AG04450 (cell line): ENCODE measurements at regions not wholly inside any gene's neighbourhood (a gene's known extent, or its start where the extent isn't known, plus 50 kb on each side); places are given as distances from the start of the nearest gene placed in this dataset.
A peak's percentile ranks its signal among the peaks of the same experiment; 100 is the strongest.

Source experiments
- CTCF ChIA-PET: fragments of 300-600, 350-600 bp; formaldehyde crosslinking; extraction: SDS; loops from one replicate; lab custom pipeline; 2022; ENCODE audit warnings: antibody characterized with exemption, inconsistent platforms; lab: Charles Lee
- POLR2A ChIA-PET: fragments of 350-600 bp; formaldehyde crosslinking; extraction: SDS; loops from one replicate; lab custom pipeline; 2021; ENCODE audit warnings: antibody characterized with exemption, inconsistent platforms; lab: Yijun Ruan, JAX
- DNase-seq: peaks from one replicate; pipeline ENCODE4 v3.0.0-alpha.2; 2011; ENCODE audit warnings: low read depth, low spot score
- H3K27ac ChIP-seq: one replicate; pipeline ENCODE4 v1.5.1; 2012; ENCODE audit warnings: low read depth, low read length, control low read depth
- H3K27me3 ChIP-seq: one replicate; pipeline ENCODE4 v1.6.0; 2012; ENCODE audit warnings: low read length; ENCODE audit not compliant: control insufficient read depth, insufficient read depth
- H3K4me3 ChIP-seq: 2 replicates; pipeline ENCODE4 v1.5.1; 2011; ENCODE audit warnings: mild to moderate bottlenecking, low read depth, low read length, control low read depth
- H3K9me3 ChIP-seq: 2 replicates; pipeline ENCODE4 v1.5.1; 2012; ENCODE audit warnings: low read length; ENCODE audit not compliant: control insufficient read depth, insufficient read depth
- TF ChIP-seq, protein P1 (sequence below): IDR thresholded peaks from 2 replicates; pipeline ENCODE4 v1.5.1; 2011; ENCODE audit warnings: low read depth, low read length, control low read depth, inconsistent platforms

DNA sequence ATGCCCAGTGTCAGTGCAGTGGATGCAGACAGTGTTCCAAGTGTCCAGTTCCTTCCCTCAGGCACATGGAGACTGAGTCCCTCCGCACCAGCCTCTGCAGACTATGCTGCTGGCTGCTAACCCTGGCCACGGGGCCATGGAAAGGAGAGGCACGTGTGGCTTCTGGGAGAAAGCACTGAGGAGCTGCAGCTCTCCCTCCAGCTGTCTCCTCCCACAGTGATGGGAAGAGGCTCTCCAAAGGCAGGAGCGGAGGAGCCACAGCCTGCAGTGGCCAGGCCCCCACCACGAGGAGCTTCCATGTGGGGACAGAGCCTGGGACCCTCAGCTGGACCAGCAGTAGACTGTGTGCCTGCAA lies 141.1 kb downstream of the NDUFA10 start:
- peaks cover 32% of the 10 kb centered on the region for H3K9me3 ChIP-seq
- H3K27me3 ChIP-seq, result no peaks in the 10 kb centered on the region
- H3K4me3 ChIP-seq, result no peak overlapping the region
- DNase-seq, result no peak
- no peak overlapping the region for H3K27ac ChIP-seq
- TF ChIP-seq, protein P1, sequence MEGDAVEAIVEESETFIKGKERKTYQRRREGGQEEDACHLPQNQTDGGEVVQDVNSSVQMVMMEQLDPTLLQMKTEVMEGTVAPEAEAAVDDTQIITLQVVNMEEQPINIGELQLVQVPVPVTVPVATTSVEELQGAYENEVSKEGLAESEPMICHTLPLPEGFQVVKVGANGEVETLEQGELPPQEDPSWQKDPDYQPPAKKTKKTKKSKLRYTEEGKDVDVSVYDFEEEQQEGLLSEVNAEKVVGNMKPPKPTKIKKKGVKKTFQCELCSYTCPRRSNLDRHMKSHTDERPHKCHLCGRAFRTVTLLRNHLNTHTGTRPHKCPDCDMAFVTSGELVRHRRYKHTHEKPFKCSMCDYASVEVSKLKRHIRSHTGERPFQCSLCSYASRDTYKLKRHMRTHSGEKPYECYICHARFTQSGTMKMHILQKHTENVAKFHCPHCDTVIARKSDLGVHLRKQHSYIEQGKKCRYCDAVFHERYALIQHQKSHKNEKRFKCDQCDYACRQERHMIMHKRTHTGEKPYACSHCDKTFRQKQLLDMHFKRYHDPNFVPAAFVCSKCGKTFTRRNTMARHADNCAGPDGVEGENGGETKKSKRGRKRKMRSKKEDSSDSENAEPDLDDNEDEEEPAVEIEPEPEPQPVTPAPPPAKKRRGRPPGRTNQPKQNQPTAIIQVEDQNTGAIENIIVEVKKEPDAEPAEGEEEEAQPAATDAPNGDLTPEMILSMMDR, result no peak
- CTCF ChIA-PET, result no interaction called here
- POLR2A ChIA-PET, result no interaction called here

DNA sequence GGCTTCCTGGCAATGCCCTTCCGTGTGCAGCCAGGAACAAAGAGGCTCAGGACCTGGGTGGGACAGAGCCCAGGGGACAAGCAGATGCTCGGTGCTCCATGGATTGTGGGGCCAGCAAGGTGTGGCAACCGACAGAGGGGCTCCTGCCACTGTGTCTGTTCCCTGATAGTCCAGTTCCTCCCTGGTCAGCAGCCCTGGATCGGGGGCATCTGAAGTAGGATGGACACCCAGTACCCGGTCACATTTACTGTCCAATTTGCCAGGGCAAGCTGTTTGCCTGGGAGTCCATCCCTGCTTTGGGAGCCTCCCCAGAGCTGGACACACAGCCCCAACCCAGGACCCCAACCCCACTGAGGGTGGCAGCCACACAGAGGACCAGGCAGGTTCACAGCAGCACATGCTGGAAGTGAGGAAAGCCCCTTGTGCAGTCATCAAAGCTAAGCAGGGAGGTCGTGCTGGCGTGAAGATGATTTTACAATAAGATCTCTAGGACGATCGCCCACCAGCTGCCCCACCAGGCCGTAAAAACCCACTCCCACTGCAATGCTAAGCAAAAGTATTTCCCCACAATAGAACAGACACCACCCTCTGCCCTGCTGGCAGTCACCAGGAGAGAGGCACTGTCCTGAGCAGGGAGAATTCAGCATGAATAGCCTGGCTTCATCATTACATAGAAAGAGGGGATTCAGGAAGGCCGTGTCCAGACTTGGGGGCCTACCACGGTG lies 141.7 kb downstream of the NDUFA10 start:
- POLR2A ChIA-PET, result no interaction called here
- CTCF ChIA-PET, result no interaction called here
- Histone ChIP-seq H3K27ac (no peak overlapping the region), H3K27me3 (no peaks in the 10 kb centered on the region), H3K4me3 (no peak overlapping the region), H3K9me3 (peaks cover 32% of the 10 kb centered on the region)
- TF ChIP-seq, protein P1, result no peak
- no peak for DNase-seq

DNA sequence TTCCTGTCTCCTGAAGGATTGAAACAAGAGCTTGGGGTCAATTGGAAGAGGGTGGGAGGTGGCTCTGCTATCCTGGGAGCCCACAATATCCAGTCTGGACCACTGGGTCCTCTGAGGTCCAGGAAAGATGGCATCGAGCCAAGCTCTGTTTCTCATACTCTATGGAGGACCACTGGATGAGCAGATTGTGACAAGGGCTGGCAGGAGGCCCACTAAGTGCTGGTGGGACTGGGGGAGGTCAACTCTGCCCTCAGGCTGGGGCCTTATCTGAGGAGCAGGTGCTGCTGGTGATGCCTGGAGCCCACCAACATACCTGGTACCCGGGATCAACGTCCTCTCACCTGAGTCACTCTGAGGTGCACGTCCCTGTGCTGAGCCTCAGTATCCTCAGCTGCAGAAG lies 142.4 kb downstream of the NDUFA10 start:
- peaks cover 32% of the 10 kb centered on the region for H3K9me3 ChIP-seq
- H3K27me3 ChIP-seq, result no peaks in the 10 kb centered on the region
- TF ChIP-seq, protein P1, result no peak
- no peak overlapping the region for H3K4me3 ChIP-seq
- no peak for DNase-seq
- POLR2A ChIA-PET, result no interaction called here
- H3K27ac ChIP-seq, result no peak overlapping the region
- CTCF ChIA-PET, result no interaction called here

DNA sequence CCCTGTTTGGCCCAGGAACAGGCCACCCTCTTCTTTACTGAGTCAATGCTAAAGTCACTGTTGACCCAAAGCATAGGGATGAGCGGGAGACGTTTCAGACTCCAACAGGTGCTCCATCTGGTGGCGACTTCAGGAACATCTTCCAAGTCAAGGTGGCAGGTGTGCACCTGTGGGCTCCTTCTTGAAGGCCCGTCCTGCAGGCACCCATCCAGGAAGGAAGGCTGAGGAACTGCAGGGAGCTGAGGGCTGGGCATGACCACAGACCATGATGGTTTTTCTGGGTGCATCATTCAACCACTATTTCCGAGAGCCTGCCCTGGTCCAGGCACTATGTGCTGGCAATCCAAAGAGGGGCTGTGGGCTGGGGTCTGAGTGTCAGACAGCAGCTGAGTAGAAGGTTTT lies 142.8 kb downstream of the NDUFA10 start:
- ChIA-PET CTCF (no interaction called here), POLR2A (no interaction called here)
- TF ChIP-seq, protein P1, result peak; percentile 28
- Histone ChIP-seq H3K27ac (no peak overlapping the region), H3K4me3 (no peak overlapping the region), H3K9me3 (peaks cover 32% of the 10 kb centered on the region), H3K27me3 (no peaks in the 10 kb centered on the region)
- no peak for DNase-seq

DNA sequence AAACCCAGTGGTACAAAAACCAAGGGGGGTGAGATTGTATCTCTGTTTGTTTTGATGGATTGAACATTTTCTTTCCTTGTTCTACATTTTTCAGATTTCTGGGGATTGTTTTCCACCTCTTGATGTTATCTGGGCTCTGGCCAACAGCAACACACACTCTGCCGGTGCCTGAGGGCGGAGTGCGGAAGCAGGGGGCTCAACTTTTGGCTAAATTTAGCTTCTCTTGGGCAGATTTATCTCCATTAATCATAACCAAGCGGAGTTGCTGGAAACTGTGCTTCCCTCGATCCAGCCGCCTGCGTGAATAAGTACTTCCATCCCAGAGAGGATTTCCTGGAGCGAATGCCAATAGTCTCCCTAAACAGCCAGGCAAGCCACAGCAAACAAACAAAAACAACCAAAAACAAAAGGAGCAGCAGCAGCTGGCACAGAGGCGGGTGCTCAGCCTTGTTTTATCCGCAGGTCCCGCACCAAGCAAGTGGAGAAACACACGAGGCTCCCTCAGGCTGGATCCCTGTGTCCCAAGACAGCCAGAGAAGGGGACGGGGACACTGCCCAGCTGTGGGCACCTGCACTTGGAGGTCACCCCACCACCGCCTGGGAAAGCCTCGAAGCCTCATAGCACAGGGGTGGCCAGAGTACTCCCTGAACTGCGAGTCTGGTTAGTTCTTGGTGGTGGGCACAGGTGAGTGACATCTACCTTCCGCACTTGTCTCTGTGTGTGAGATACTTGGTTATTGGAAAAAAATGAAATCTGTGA lies 143.4 kb downstream of the NDUFA10 start:
- DNase-seq, result no peak
- TF ChIP-seq, protein P1, result no peak
- Histone ChIP-seq H3K27me3 (no peaks in the 10 kb centered on the region), H3K9me3 (peaks cover 32% of the 10 kb centered on the region), H3K4me3 (no peak overlapping the region), H3K27ac (no peak overlapping the region)
- ChIA-PET POLR2A (no interaction called here), CTCF (no interaction called here)
